Embryonic facial prominence (tissue), 1 donor: ENCODE measurements at regions not wholly inside any gene's neighbourhood (a gene's known extent, or its start where the extent isn't known, plus 50 kb on each side); places are given as distances from the start of the nearest gene placed in this dataset.

Experiments
- DNase-seq: peaks from one replicate; pipeline ENCODE4 v3.0.0-alpha.2; 2016; ENCODE audit errors: extremely low spot score

DNA sequence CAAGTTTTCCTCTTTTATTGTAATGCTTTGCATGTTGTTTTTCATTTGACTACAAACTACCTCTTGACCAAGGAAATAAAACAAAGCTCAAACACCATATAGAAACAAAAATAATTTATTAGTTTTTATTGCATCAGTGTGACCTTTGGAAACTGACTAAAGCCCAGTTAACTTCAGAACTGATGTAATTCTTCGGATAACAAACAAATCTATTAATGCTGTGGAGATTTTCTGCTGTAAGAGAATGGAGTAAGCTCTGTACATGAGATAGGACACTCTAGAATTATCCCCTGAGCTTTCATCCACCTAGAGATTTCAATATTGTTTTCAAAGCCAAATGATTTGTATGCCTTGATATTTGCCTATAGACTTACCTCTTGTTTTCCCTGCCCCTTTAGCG is 154.0 kb upstream of the KCNK2 start:
- DNase-seq: no peak

DNA sequence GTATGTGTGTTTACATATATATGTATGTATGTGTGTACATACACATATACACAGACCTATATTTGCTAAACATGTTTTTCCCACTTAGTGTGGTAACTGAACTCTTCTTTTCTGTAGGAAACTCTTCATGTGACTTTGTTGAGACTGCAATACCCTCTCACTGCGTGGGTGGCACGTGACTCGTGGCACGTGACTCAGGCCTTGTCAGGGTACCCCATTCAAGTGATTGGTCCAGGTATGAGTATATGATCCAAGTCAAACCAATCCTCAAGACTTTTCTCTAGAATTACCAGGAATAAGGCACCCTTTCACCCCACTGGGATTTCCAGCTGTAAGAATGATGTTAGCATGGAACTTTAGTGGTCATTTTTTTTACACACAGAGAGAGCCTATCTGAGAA is 149.2 kb upstream of the KCNK2 start:
- DNase-seq: no peak

DNA sequence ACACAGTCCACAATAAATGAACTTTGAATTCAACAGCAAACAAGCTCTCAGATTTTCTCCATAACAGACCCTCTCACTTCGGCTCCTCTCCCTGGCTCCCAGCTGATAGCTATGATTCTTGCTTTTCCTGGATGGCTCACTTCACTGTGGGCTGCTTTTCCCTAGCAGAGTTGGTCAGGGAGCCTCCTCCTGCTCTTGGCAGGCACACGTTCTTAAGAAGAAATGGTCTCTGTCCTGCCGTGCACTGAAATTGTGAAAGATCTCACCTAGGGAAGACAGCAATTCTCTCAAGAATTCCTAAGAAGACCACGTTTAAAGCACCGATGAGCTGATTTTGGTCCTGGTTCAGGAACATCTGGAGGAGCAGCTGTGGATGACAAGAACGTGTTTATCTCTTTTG is 148.5 kb upstream of the KCNK2 start:
- DNase-seq: no peak

DNA sequence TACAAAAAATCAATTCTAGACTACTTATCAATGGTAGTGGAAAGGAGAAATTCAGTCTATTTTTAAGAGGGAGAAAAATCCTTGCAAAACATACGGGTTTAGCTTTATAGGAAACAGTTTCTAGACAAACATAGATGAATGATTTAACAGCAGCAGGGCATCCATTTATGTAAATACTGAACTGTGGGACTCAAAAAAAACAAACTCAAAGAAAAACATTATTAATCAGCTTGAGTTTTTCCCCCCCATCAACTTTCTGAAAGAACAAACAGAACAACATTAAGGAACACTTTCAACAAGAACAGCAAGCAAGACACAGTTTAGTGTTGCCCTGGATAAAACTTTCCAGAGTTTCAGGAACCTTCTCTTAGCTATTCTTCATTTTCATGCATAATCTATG is 147.3 kb upstream of the KCNK2 start:
- DNase-seq: no peak

DNA sequence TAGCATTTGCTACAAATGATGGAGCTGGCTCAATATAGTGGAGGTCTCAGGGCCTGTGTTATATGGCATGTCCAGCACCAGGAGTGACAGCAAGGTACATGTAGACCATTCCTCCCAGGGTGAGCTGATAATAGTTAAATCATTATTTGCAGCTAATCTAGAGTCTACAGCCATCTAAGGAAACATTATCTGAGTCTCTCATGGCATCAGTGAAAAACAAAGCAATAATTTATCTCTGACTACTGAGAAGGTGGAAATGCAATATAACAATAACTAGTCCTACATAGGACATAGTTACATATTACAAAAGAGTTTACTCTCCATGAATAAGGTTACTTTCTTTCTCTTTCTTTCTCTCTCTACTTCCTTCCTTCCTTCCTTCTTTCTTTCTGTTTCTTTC is 143.4 kb upstream of the KCNK2 start:
- no peak for DNase-seq

DNA sequence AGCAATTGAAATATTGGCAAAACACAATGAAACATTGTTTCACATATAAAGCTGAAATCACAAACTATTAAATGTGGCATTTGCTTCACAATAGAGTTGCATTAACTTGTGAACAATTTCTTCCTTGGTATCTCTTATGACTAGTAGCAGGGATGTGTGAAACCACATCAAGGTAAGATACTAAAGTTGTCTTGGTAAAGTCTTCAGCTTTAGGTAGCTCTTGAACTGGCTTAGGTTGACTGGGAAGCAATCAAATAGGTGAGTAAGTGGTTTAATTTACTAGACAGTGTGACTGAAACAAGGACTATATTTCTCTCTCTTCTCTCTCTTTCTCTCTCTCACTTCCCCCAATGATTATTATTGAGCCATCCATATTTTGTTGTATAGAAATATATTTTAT is 141.5 kb upstream of the KCNK2 start:
- no peak for DNase-seq

DNA sequence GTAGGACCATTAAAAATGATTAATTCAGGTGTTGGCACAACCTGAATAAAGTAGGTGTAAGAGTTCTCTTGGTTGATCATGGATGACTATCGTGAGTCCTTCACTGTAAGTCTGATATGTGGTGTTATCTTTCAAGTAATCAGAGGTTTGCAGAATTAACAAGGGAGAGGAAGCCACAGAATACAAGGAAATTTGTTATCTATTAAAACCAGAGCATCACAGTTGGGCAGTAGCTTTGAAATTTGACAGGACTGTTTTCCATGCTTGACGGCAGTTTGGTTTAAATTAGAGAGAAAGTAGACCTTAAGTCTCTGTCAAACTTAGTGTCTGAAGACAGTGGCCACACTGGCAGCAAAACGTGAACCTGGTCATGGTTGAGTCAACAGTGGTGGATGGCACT is 139.5 kb upstream of the KCNK2 start:
- DNase-seq: no peak

DNA sequence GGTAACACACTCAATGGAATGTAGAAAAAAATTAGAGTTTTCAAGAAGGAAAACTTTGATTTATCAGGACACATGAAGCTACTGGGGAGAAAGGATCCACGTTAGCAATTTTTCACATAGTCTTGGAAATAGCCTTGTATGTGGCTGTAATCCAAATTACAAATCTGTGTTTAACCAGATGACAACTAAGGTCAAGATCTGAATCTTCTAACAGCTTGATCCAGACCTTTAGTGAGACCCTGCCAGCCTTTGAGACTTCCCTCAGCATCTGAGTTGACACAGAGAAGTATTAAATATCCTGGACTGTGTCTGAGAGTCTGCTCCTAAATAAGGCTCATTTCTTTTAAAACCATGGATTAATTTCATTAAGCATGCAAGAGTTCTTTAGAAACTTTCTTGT is 135.9 kb upstream of the KCNK2 start:
- DNase-seq: no peak

DNA sequence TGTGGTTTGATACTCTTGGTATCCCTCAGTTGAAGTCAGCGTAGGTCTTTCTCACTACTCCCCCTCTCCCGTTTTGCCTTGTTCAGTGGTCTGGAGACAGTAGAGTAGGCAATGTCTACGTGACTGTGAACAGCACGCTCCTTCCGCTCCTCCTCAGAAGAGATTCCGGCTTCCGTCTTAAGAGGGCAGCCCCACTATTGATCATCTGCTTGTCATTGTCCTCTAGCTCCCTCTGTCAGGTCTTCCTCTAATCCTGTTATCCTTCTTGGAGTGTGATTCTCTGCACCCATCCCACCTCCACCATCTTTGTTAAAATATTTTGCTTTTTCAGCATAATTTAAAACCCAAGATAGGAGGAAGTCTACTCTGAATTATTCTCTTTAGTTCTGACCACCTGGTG is 129.9 kb upstream of the KCNK2 start:
- DNase-seq: no peak

DNA sequence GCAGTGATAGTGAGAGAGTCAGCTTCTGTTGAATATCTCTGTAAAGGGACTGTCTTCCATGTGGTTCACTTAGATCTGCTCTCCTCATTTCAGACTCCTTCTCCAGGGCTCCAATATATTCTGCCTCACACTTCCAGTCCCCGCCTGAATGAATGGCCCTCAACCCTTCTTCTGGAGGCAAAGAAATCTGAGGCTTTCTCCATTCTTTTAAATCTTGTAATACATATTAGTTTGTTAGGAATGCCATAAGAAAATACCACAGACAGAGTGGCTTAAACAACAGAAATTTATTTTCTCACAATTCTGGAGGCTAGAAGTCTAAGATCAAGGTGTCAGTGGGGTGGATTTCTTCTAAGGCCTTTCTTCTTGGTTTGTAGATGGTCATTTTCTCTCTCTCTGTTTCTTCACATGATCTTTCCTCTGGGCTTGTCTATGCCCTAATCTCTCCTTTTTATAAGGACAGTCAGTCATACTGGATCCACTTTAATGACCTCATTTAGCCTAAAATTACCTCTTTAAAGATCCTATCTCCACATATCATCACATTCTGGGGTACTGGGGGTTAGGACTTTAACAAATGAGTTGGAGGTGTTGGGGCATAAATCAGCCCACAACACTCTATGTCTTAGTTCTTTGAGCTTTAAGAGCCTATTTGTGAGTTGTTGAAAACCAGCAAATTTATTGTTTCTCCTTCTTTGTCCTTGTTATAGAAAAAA is 128.5 kb upstream of the KCNK2 start:
- no peak for DNase-seq

DNA sequence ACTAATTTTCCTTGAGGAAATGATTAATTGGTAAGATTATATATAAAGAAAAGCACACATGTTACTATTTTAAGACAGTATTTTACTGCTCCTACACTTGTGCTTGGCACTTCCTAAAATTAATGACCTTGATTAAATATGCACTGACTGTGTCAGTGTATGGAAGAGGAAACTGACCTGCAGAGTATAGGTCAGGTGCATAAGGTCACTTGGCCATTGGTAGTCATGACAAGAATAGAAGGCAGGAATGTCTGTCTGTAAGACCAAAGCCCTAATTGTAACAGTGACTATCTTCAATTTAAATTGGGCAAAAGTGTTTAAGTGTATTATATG is 128.0 kb upstream of the KCNK2 start:
- no peak for DNase-seq

DNA sequence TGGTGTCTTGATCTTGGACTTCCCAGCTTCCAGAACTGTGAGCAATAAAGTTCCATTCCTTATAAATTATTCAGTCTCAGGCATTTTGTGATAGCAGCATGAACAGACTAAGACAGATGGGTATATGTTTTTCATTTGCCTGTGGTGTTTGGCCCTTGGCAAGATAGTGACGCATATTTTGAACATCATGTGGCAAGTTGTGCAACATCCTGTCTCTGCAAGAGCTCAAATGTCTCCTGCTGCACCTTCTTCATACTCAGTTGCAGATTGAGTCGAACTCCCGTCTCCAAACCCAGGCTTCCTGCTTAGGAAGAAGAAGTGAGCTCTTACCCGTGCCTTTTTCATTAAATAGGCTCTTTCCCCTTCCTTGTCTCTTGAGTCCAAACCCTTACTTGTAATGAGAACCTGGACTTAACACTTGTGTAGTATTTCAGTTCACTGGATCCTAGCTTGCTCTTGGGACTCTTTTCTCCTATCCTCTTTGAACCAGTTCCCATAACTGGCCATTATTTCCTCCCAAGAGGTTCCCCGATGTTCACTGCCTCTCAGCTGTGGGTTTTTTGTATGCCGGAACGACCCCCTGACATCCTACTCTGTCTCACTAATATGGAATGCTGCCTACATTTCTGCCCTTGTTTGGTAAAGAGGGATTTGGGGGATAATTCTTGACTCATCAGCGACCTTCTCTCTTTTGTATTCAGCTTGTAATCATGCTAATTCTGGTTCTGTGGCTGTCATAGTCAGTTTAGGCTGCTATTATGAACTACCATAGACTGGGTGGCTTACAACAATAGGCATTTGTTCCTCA is 125.0 kb upstream of the KCNK2 start:
- DNase-seq: no peak

DNA sequence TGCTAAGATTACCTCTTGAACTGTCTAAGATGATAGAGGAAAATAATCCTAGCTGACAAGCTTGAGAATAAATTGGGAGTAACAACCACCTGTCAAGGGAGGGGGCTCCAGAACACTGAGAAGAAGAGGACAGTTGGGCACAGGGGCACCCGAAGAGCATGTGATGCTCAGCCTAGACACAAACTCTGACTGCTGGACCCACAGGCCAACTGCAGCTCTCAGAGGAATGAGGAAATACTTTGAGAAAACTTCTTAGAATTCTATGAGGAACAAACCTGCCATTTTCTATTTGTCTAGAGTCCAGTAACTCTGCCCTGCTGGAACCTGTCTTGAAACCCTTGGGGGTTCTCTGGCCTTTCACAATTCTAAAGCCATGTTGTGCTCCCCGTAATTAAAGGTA is 124.1 kb upstream of the KCNK2 start:
- DNase-seq: no peak

DNA sequence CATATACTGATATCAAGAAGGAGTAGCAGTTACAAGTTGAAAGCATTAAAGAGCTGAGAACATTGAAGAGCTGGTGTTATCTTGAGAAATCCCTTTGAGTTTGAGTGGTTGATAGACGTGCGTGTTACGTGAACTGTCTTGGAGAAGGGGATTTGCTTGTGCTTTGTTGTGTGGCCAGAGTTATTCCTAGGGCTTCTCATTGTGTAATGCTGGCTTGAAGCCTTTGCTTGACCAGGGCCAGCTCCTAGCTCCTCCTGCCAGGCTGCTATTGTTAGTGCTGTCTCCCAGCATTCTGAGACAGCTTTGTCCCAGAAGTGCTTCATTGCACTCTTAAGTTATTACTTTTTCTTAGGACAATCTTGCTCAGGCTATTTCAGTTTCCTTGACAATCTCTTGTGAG is 116.2 kb upstream of the KCNK2 start:
- no peak for DNase-seq

DNA sequence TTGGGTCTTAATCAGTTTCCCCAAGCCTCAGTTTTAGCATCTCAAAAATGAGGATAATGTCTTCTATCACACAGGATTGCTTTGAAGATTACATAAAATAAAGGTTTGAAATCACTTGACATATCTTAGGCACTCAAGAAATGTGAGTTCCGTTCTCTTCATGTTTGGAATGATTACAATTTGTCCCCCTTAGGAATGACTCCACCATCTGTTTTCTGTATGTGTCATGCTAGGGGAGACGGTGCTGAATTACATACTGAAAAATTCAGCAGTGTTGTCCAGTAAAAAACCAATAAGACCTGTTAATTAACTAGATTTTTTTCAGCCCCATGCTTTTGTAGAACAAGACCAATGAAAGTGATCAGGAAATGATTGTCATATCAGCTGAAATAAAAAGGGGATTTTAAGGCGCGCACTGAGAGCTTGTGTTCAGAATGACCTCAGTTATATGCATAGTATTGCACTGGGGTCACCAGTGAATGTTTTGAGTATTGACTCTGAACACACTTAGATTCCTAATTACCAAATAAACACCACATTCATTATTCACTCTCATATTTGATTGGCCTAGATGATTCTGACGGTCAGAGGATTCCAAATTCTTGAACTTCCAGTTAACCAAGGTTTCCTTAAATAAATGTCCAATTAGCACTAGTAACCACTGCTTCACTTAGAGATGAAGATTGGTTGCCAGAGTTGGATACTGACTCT is 114.5 kb upstream of the KCNK2 start:
- DNase-seq: no peak

DNA sequence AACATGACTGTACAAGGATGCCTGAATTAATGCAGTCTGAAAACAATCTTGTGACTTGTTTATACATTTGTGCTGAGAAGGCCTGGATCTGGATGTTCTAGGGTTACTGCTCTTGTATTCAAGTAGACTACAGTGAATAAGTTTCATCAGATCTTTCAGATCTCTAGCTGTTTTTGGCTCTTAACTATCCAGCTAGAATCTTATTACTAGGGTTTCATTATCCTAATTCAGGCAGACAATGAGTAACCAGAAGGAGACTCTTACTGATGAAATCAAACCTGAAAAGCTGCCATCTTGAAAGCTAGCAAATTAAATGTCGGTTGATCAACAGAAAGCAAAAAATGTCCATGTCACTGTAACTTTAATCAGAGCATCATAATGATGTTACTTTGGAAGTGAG is 112.5 kb upstream of the KCNK2 start:
- DNase-seq: no peak

DNA sequence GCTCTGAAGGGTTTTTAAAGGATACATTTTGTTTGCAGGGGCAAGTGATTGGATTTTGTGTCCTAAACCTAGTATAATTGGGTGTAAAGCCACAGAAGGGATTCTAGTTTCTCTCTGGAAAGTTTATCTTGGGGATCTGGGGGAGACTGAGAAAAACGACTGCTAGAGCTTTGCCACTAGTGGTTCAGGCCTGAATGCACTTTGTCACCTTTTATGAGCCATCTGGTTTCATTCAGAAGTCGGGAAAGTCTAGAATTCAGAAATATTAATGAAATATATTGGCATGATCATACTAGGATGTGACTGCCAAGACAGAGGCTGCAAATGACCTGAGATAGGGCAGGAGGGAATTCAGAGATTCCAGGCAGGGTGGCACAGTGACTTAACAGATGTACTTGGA is 111.5 kb upstream of the KCNK2 start:
- DNase-seq: no peak

DNA sequence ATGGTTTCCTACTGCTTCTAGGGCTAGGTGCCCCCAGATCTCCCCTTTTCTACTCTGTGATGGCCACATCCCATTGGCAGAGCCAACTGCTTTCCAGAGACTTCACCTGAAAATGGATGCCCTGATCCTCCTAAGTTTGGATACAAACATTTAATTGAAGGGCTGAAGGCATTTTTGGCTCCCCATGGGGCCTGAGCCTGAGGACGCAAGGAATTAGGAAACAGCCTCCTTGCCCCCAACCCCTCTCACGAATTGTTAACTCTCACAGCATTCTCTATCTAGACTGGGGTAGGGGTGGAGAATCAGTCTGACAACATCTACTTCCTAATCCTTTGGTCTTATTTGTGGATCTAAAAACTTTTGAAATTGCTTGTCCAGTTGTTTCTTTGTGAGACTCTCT is 108.5 kb upstream of the KCNK2 start:
- DNase-seq: no peak

DNA sequence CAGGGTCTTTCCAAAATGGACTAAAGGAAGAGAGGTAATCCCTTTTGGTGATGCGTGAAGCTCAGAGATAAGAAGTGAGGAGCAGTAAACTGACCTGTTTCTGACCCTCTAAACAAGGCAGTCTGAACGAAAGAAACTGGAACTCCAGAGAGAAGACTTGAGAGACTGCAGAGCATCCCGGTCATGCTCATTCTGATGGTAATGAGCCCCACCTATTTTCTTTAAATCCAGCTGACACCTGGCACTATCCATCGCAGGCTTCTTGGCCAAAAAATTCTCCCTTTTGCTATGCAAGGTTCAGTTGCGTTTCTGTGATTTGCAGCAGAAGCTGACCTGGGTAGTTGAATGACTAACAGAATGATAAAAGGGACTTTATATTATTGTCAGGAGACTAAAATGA is 105.9 kb upstream of the KCNK2 start:
- DNase-seq: no peak

DNA sequence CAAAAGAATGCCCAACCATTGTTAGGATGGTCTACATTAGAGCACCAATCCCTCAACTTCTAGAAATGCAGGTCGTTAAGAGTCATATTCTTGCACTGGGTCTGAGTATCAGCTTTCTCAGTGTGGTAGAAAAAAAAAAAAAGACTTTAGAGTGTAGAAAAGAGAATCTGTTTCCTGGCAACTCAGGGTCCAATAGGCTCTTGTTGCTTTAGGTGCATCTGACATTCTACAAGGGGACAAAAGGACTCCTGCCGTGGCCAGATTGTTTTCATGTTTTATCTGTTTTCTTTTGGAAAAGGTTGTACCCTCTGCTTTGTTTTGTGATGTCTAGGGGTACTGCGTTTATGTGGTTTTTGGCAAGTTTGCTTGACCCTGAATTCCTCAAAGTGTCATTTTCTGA is 105.4 kb upstream of the KCNK2 start:
- no peak for DNase-seq

DNA sequence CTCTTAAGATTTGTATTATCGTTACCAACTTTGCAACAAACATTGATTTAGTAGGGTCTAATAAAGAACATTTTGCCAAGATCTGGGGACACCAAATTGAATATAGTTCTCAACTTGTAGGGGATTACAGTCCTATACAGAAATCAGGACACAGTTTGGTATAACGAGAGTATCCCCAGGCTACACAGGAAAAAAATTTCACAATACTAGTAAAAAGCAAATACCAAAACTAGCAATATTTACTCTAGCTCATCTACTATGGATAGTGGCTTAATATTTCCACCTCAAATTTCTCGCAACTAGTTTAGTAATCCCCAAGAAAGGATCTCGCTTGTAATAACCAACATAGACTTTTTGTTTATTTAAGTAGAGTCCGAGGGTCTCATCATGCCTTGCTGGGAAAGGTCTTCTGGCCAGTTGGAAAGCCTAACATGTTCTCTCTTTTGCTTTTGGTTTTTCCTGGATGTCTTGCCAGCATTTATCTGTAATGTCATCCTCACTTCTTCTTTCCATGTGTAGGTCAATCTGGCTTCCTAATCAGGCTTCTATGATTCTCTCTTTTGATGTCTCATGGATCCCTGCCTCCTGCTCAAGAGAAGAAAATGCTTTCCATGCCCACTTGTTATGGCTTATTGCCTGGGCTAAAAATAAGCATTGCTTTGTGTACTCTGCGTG is 104.7 kb upstream of the KCNK2 start:
- no peak for DNase-seq

DNA sequence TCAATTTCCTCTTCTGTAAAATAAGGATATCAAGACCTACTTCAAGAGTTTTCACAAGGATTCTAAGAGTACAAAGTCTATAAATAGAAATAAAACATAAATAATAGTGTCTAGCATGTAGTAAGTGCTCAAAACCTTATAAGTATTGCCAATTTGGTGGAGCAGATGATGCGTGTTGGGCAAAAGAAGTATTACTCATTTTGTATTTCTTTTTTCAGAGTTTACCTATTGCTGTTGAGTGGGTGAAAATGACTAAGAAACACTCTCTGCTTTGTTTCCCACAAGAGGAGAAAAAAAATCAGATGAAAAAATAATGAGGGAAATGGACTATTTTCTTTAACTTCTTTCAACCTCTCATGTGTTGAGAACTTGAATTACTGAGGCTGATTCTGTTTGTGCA is 103.3 kb upstream of the KCNK2 start:
- DNase-seq: no peak

DNA sequence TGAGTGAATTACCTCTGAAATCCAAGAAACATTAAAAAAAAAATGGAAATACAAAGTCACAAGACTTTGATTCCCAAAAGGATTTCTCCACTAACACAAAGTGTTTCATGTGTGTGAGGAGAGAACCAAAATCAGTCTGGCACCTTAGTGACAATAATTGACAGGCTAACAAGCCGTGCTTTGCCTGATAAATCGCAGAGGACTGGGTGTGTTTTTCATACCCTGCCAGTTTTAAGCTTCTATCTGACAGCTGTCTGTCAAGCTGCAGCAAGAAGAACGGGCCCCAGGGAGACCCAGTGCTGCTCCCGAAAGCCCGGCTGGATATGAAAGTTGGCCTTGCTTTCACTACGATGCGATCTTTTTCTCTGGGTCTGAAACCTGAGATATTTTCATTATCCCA is 101.6 kb upstream of the KCNK2 start:
- no peak for DNase-seq
